HG03103 (cell line): ENCODE measurements at regions not wholly inside any gene's neighbourhood (a gene's known extent, or its start where the extent isn't known, plus 50 kb on each side); places are given as distances from the start of the nearest gene placed in this dataset.

ENCODE experiments used
- ATAC-seq: cut with Tn5 transposase; IDR thresholded peaks from one replicate; pipeline ENCODE4 v1.9.1; 2021; ENCODE audit warnings: low read depth; ENCODE audit not compliant: unreplicated experiment

GRCh38 chr5:15447209-15447608 lies 52.8 kb upstream of the FBXL7 start:
- ATAC-seq, result no peak

GRCh38 chr5:15446552-15446951 lies 53.4 kb upstream of the FBXL7 start:
- no peak for ATAC-seq

- ATAC-seq, result no peak
Measured at GRCh38 chr5:15442193-15442570, 57.8 kb upstream of the FBXL7 start.

GRCh38 chr5:15441433-15442192 lies 58.4 kb upstream of the FBXL7 start:
- no peak for ATAC-seq

GRCh38 chr5:15440434-15440833 lies 59.5 kb upstream of the FBXL7 start:
- no peak for ATAC-seq

GRCh38 chr5:15439801-15440200 lies 60.2 kb upstream of the FBXL7 start:
- no peak for ATAC-seq

GRCh38 chr5:15433709-15434108 lies 66.3 kb upstream of the FBXL7 start:
- ATAC-seq, result no peak

- ATAC-seq, result no peak
Measured at GRCh38 chr5:15431923-15432322, 68.1 kb upstream of the FBXL7 start.

GRCh38 chr5:15425766-15426165 lies 74.2 kb upstream of the FBXL7 start:
- no peak for ATAC-seq

GRCh38 chr5:15424769-15425168 lies 75.2 kb upstream of the FBXL7 start:
- no peak for ATAC-seq

GRCh38 chr5:15421921-15422412 lies 78.0 kb upstream of the FBXL7 start:
- no peak for ATAC-seq

- no peak for ATAC-seq
Measured at GRCh38 chr5:15421381-15421780, 78.6 kb upstream of the FBXL7 start.

- ATAC-seq, result no peak
Measured at GRCh38 chr5:15420201-15420600, 79.8 kb upstream of the FBXL7 start.

- no peak for ATAC-seq
Measured at GRCh38 chr5:15417156-15417555, 82.8 kb upstream of the FBXL7 start.

- ATAC-seq, result no peak
Measured at GRCh38 chr5:15406478-15406877, 93.5 kb upstream of the FBXL7 start.

- ATAC-seq, result no peak
Measured at GRCh38 chr5:15393146-15393545, 106.8 kb upstream of the FBXL7 start.

GRCh38 chr5:15391704-15392397 lies 108.1 kb upstream of the FBXL7 start:
- ATAC-seq, result no peak

GRCh38 chr5:15388866-15389265 lies 111.1 kb upstream of the FBXL7 start:
- no peak for ATAC-seq

GRCh38 chr5:15387931-15388524 lies 112.0 kb upstream of the FBXL7 start:
- ATAC-seq, result no peak

- no peak for ATAC-seq
Measured at GRCh38 chr5:15386122-15386521, 113.9 kb upstream of the FBXL7 start.

GRCh38 chr5:15385553-15385952 lies 114.4 kb upstream of the FBXL7 start:
- no peak for ATAC-seq

- ATAC-seq, result no peak
Measured at GRCh38 chr5:15385037-15385436, 114.9 kb upstream of the FBXL7 start.
